ENCODE measurements at regions not wholly inside any gene's neighbourhood (a gene's known extent, or its start where the extent isn't known, plus 50 kb on each side); places are given as distances from the start of the nearest gene placed in this dataset.

- no peak for TF ChIP-seq CTCF (IDR thresholded peaks at IDR 0.05; ENCODE audit: low read depth, low read length, poor library complexity, severe bottlenecking)
- no peak for TF ChIP-seq EZH2phosphoT487 (IDR thresholded peaks at IDR 0.05; ENCODE audit: borderline replicate concordance, low read length)
These were observed 321.8 kb upstream of the NCAM1 start for GRCh38 chr11:112639469-112639868.

Data from DOHH2 (cell line).